GM12873 (cell line): ENCODE measurements at regions not wholly inside any gene's neighbourhood (a gene's known extent, or its start where the extent isn't known, plus 50 kb on each side); places are given as distances from the start of the nearest gene placed in this dataset.

Source experiments
- TF ChIP-seq, protein P1 (sequence below): IDR thresholded peaks from 2 replicates; pipeline ENCODE4 v1.5.1; 2012; ENCODE audit warnings: low read depth, mild to moderate bottlenecking, moderate library complexity, low read length, control low read depth; ENCODE audit not compliant: insufficient read depth; ENCODE audit errors: missing control alignments

DNA sequence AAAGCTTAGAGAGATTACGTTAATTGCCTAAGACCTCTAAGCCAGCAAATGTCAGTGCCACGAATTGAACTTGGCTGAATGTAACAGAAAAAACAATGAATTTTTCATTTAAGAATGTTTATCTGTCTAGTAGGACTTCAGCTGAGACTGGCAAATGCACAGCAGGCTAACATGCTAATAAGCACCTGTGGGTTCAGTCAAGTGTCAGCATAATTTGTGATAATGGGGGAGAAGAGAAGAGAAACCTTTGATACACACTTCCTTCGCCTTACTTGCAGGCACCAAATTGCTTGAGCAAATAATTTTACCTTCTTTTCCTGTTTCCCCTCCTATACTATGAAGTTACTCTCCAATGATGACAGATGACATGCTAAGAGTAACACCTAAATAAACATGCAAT is 1136.5 kb upstream of the SORCS1 start:
- TF ChIP-seq, protein P1, sequence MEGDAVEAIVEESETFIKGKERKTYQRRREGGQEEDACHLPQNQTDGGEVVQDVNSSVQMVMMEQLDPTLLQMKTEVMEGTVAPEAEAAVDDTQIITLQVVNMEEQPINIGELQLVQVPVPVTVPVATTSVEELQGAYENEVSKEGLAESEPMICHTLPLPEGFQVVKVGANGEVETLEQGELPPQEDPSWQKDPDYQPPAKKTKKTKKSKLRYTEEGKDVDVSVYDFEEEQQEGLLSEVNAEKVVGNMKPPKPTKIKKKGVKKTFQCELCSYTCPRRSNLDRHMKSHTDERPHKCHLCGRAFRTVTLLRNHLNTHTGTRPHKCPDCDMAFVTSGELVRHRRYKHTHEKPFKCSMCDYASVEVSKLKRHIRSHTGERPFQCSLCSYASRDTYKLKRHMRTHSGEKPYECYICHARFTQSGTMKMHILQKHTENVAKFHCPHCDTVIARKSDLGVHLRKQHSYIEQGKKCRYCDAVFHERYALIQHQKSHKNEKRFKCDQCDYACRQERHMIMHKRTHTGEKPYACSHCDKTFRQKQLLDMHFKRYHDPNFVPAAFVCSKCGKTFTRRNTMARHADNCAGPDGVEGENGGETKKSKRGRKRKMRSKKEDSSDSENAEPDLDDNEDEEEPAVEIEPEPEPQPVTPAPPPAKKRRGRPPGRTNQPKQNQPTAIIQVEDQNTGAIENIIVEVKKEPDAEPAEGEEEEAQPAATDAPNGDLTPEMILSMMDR: no peak

DNA sequence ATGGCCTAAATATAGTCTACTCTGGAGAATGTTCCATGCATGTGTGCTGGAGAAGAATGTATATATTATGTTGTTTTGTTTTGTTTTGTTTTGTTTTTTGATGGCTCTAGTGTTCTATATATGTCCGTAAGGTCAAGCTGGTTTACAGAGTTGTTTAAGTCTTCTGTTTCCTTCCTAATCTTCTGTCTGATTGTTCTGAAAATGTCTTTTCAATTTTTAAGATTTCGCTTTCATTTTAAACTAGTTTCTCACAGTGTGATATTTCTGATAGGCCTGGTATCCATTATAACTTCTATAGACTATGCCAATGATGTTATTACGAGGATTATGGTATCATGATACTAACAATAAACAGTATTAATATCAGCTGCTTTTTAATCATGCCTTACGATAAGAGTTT is 1126.3 kb upstream of the SORCS1 start:
- TF ChIP-seq, protein P1: no peak

DNA sequence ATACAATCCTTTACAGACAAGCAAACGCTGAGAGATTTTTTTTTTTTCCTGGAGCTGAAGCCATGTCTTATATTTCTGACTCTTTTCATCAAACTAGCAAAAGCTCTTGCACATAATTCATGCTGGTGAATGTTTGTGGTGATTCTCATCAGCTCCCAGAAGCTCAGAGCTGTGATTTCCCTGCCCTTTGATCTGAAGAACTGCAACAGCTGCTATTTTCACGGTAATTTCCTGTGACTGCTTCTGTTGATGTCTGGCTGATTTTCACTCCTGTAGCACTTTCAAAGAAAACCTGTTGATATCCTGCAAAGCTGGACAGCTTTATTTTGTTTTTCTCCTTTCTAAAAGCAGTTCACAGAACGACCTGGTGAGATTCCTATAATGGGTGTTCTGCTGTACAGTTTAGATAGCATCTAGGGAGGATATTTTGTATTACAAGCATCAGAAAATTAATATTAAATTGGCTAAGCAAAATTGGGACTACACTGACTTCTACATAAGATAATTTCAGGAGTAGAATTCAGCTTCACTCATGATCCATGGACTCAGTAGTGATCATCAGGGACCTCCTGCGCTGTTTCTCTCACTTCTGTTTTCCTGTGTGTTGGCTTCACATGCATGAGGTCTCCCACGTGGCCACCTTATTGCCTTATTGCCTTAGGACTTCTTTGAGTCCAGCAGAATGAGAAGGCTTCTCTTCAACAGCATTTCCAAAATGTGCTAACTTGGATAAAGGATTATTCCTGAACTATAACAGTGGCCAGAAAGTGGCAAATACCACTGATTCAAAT is 1111.6 kb upstream of the SORCS1 start:
- TF ChIP-seq, protein P1: no peak

DNA sequence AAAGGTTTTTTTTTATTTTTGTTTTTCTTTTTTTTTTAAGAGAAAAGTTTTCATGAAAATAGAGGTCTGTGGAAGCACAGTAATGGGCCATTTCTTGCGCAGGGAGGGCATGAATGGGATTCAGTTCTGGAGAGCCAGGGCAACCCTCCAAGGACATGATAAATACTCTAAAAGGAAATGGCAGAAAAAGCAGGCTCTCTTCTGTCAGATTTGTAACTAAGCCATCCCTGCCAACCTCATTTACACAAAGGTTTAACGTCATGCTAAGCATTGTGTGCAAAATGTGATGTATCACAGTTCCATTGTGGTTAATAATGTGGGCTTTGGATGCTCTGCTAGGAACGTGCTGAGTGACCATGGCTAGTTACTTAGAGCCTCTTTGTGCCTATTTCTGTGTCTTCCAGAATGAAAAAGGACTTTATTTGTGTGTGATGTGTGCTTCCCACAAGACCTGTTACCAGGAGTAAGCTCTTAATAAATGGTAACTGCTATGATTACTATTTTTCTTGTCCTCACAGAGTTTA is 1095.9 kb upstream of the SORCS1 start:
- TF ChIP-seq, protein P1: no peak

DNA sequence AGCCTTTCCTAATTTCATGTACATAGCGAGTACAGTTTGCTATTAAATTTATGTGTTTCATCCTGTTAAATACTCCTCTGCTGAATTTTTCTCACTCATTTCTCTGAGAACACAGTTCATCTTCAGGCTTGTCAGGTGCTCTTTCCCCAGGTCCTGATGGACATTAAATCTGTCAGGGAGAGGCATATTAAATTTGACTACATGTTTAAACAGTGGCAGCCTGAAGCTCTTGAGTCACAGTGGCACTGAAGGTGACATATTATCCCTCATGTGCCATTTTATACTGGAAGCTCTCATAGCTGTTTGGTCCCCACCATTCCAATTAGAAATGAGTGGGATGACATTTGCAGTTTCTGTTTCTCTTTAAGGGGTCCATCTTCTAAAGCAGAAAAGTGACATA is 1089.6 kb upstream of the SORCS1 start:
- TF ChIP-seq, protein P1: no peak

DNA sequence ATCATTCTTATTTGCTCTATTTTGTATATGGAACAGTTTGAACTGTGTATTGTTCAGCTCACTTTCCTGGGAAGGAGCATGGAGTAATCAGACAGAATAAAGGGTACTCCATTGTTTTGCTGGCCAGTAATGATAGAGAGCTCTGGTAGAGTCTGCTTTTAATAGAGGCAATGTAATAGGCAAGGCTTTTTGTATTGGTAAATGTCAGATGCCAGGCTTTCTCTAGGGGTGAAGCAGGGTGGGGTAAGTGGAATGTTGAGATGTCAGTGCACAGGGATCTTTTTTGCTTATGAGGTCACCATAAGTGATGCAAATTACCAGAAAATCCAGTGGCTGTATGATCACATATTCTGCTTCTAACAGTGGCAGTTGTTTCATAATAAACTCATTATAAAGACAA is 1088.3 kb upstream of the SORCS1 start:
- TF ChIP-seq, protein P1: no peak

DNA sequence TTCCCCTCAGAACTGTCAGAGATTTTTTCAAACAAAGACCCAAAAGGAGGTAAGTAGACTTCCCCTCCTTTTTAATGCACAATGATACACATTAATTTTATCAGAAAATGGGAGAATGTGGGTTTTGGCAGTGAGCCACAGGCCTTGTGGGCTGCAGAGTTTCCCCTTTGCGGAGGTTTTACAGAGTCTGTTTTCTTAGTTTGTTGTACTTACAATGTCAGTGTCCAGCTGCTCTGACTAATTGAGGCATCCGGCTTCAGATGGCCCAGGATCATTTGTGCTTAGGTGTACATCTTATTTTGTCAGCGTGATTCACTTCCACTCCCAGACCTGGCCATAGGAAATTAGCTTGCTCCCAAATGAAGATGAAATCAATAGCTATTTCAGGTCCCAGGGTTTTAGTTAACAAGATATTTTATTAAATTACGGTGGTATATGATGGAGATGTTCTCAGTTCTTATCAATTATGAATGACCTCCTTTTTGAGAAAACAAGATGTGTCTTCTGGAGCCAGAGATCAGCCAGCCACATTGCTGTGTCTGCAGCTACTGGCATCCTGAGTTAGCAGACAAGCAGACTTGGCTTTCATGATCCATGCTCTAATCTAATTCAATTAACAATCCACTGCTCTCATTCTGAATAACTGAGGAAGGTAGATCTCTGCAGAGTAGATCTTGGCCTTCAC is 1086.6 kb upstream of the SORCS1 start:
- TF ChIP-seq, protein P1: no peak
